ENCODE measurements at regions not wholly inside any gene's neighbourhood (a gene's known extent, or its start where the extent isn't known, plus 50 kb on each side); places are given as distances from the start of the nearest gene placed in this dataset.

GRCh38 chrX:134727363-134727762 lies 69.1 kb upstream of the PLAC1 start:
- in situ Hi-C loops (cut with MboI; ENCODE audit: low pct_ligation_motif_present in 1 of 4, low pct_unique_long_range_greater_than_20kb in 1 of 4, low sequenced_read_pairs in 3 of 4) = no loop called here

GRCh38 chrX:134725103-134725690 lies 66.9 kb upstream of the PLAC1 start:
- DNase-seq = no peak
- H3K27me3 ChIP-seq = no peaks in the 10 kb centered on the region
- in situ Hi-C loops (cut with MboI; ENCODE audit: low pct_ligation_motif_present in 1 of 4, low pct_unique_long_range_greater_than_20kb in 1 of 4, low sequenced_read_pairs in 3 of 4) (no loop called here), intact Hi-C loops (cut with DNase I; ENCODE audit: low total_unique reads) (no loop called here)
- H3K36me3 ChIP-seq = no peaks in the 10 kb centered on the region
- TF ChIP-seq CTCF (IDR thresholded peaks at IDR 0.05) (no peak), POLR2AphosphoS5 (IDR thresholded peaks at IDR 0.05) (no peak), EP300 (IDR thresholded peaks at IDR 0.05; ENCODE audit: low read depth) (no peak), POLR2A (IDR thresholded peaks at IDR 0.05) (no peak)
- WGBS, 2 donors (ENCODE audit: low coverage in 1 of 2) = 73 to 100% methylated on average over 2 to 4 of the region's 4 CpGs
- no peak overlapping the region for H3K4me3 ChIP-seq
- no peak overlapping the region for H3K27ac ChIP-seq
- H3K4me1 ChIP-seq = no peaks in the 10 kb centered on the region
- no peaks in the 10 kb centered on the region for H3K9me3 ChIP-seq

More at GRCh38 chrX:134727363-134727762, 69.1 kb upstream of the PLAC1 start:
- intact Hi-C loops (cut with DNase I; ENCODE audit: low total_unique reads) = no loop called here
- no peaks in the 10 kb centered on the region for H3K27me3 ChIP-seq
- H3K9me3 ChIP-seq = no peaks in the 10 kb centered on the region
- H3K36me3 ChIP-seq = no peaks in the 10 kb centered on the region
- H3K4me1 ChIP-seq = no peaks in the 10 kb centered on the region
- no peak for DNase-seq
- no peak overlapping the region for H3K27ac ChIP-seq
- no peak overlapping the region for H3K4me3 ChIP-seq
- no peak for TF ChIP-seq POLR2A (IDR thresholded peaks at IDR 0.05)
- 32% methylated on average over 1 of the region's 1 CpG; no CpG with 5 or more reads in 1 of the 2 donors for WGBS, 2 donors (ENCODE audit: low coverage in 1 of 2)

GRCh38 chrX:134721766-134722532 lies 63.7 kb upstream of the PLAC1 start:
- intact Hi-C loops (cut with DNase I; ENCODE audit: low total_unique reads) = no loop called here
- Histone ChIP-seq H3K27ac (no peak overlapping the region), H3K4me1 (peaks cover 0 to 4% (median 0%) of the 10 kb centered on the region in 4 donors), H3K27me3 (no peaks in the 10 kb centered on the region), H3K4me3 (no peak overlapping the region), H3K9me3 (no peaks in the 10 kb centered on the region), H3K36me3 (no peaks in the 10 kb centered on the region)
- 83 to 92% methylated on average over 2 to 9 of the region's 9 CpGs for WGBS, 2 donors (ENCODE audit: low coverage in 1 of 2)
- in situ Hi-C loops (cut with MboI; ENCODE audit: low pct_ligation_motif_present in 1 of 4, low pct_unique_long_range_greater_than_20kb in 1 of 4, low sequenced_read_pairs in 3 of 4) = no loop called here
- DNase-seq = no peak
- no peak for TF ChIP-seq CTCF (IDR thresholded peaks at IDR 0.05)
- no peak for TF ChIP-seq POLR2AphosphoS5 (IDR thresholded peaks at IDR 0.05)
- TF ChIP-seq POLR2A (IDR thresholded peaks at IDR 0.05) = no peak
- no peak for TF ChIP-seq EP300 (IDR thresholded peaks at IDR 0.05; ENCODE audit: low read depth)

- intact Hi-C loops (cut with DNase I; ENCODE audit: low total_unique reads) = no loop called here
- Histone ChIP-seq H3K36me3 (no peaks in the 10 kb centered on the region), H3K9me3 (no peaks in the 10 kb centered on the region), H3K27me3 (no peaks in the 10 kb centered on the region), H3K4me1 (peaks cover 0 to 4% (median 0%) of the 10 kb centered on the region in 4 donors), H3K4me3 (no peak overlapping the region), H3K27ac (no peak overlapping the region)
- DNase-seq = no peak
- WGBS, 2 donors (ENCODE audit: low coverage in 1 of 2) = 61 to 75% methylated on average over 1 to 2 of the region's 2 CpGs
- in situ Hi-C loops (cut with MboI; ENCODE audit: low pct_ligation_motif_present in 1 of 4, low pct_unique_long_range_greater_than_20kb in 1 of 4, low sequenced_read_pairs in 3 of 4) = no loop called here
- no peak for TF ChIP-seq POLR2A (IDR thresholded peaks at IDR 0.05)
- TF ChIP-seq EP300 (IDR thresholded peaks at IDR 0.05; ENCODE audit: low read depth) = no peak
- TF ChIP-seq CTCF (IDR thresholded peaks at IDR 0.05) = no peak
- TF ChIP-seq POLR2AphosphoS5 (IDR thresholded peaks at IDR 0.05) = no peak
Measured at GRCh38 chrX:134718966-134719317, 60.7 kb upstream of the PLAC1 start.
